Transverse colon (tissue), 4 donors: ENCODE measurements at regions not wholly inside any gene's neighbourhood (a gene's known extent, or its start where the extent isn't known, plus 50 kb on each side); places are given as distances from the start of the nearest gene placed in this dataset.
"Not testable (repeated sequence)": the region's sequence is repeated elsewhere in the genome, so short reads cannot be mapped to it uniquely, and the experiment has no call there.

Source experiments
- DNase-seq: peaks from one replicate; pipeline ENCODE4 v3.0.0-alpha.2; 2019
- H3K27ac ChIP-seq, 4 donors: fragments of 200-600 bp; sonication (generic); 2 replicates each; pipeline ENCODE4 v1.5.1; 2016 to 2018; ENCODE audit warnings: inconsistent platforms in 4 of 4
- H3K27me3 ChIP-seq: fragments of 200-600 bp; sonication (generic); 2 replicates; pipeline ENCODE4 v1.5.1; 2017; ENCODE audit warnings: inconsistent platforms
- H3K36me3 ChIP-seq, 4 donors: fragments of 200-600 bp; sonication (generic); 2 replicates each; pipeline ENCODE4 v1.5.1; 2017 to 2019; ENCODE audit warnings: inconsistent platforms in 4 of 4
- H3K4me1 ChIP-seq, 4 donors: fragments of 200-600 bp; sonication (generic); 2 replicates each; pipeline ENCODE4 v1.5.1; 2017 to 2020; ENCODE audit warnings: inconsistent platforms in 4 of 4
- H3K4me3 ChIP-seq, 4 donors: fragments of 200-600 bp; sonication (generic); 1 replicate in 1 of 4; 2 replicates in 3 of 4; pipeline versions ENCODE4 v1.5.1 to v1.6.1; 2017 to 2019; ENCODE audit warnings: inconsistent platforms in 4 of 4
- H3K9me3 ChIP-seq, 2 donors: fragments of 200-600 bp; sonication (generic); 2 replicates each; pipeline ENCODE4 v1.5.1; 2017 to 2019; ENCODE audit warnings: inconsistent platforms in 2 of 2
- EP300 ChIP-seq: sonication (generic); formaldehyde crosslinking; IDR thresholded peaks from one replicate; pipeline ENCODE4 v1.6.1; 2017; ENCODE audit warnings: antibody characterized with exemption, low read depth
- POLR2A ChIP-seq: fragments of 450-650 bp; IDR thresholded peaks from one replicate; pipeline ENCODE4 v1.6.1; 2016; ENCODE audit warnings: antibody characterized with exemption, mild to moderate bottlenecking, moderate library complexity
- POLR2AphosphoS5 ChIP-seq, 3 donors: sonication (generic); formaldehyde crosslinking; IDR thresholded peaks; one replicate each; pipeline ENCODE4 v1.6.1; 2016; ENCODE audit warnings: antibody characterized with exemption in 3 of 3
- WGBS, 2 donors: methylation state at CpG; one replicate each; pipeline ENCODE4 v1.1.5; 2018; ENCODE audit warnings: low coverage in 1 of 2; 5-methylcytosine and 5-hydroxymethylcytosine counted together
- in situ Hi-C, 4 donors: fragments of 200-750 bp; cut with MboI; loops; one replicate each; pipeline versions ENCODE4 v1.15.0 to v1.15.1; 2017; ENCODE audit warnings: low sequenced_read_pairs in 3 of 4, low pct_ligation_motif_present in 1 of 4, low pct_unique_long_range_greater_than_20kb in 1 of 4
- intact Hi-C: fragments of 100-400 bp; cut with DNase I; formaldehyde crosslinking; loops from one replicate; pipeline ENCODE4 v1.15.1; 2023; ENCODE audit warnings: low total_unique reads
- TF ChIP-seq, protein P1 (sequence below), 5 experiments: fragments of 200-600 bp in 3 of 5; fragments of 450-650 bp in 2 of 5; sonication (generic) in 3 of 5; IDR thresholded peaks; 1 replicate in 2 of 5; 2 replicates in 3 of 5; pipeline ENCODE4 v1.5.1; 2016 to 2017; ENCODE audit warnings: antibody characterized with exemption in 5 of 5, inconsistent platforms in 3 of 5, mild to moderate bottlenecking in 2 of 5, moderate library complexity in 1 of 5

GRCh38 chr2:187034434-187034833 lies 185.5 kb upstream of the ZSWIM2 start:
- Histone ChIP-seq H3K36me3 (no peaks in the 10 kb centered on the region), H3K4me1 (no peaks in the 10 kb centered on the region), H3K4me3 (no peak overlapping the region), H3K27ac (no peak overlapping the region), H3K27me3 (no peaks in the 10 kb centered on the region), H3K9me3 (no peaks in the 10 kb centered on the region)
- TF ChIP-seq, protein P1, sequence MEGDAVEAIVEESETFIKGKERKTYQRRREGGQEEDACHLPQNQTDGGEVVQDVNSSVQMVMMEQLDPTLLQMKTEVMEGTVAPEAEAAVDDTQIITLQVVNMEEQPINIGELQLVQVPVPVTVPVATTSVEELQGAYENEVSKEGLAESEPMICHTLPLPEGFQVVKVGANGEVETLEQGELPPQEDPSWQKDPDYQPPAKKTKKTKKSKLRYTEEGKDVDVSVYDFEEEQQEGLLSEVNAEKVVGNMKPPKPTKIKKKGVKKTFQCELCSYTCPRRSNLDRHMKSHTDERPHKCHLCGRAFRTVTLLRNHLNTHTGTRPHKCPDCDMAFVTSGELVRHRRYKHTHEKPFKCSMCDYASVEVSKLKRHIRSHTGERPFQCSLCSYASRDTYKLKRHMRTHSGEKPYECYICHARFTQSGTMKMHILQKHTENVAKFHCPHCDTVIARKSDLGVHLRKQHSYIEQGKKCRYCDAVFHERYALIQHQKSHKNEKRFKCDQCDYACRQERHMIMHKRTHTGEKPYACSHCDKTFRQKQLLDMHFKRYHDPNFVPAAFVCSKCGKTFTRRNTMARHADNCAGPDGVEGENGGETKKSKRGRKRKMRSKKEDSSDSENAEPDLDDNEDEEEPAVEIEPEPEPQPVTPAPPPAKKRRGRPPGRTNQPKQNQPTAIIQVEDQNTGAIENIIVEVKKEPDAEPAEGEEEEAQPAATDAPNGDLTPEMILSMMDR (IDR thresholded peaks at IDR 0.05): no peak
- no peak for TF ChIP-seq EP300
- no peak for TF ChIP-seq POLR2A
- no peak for TF ChIP-seq POLR2AphosphoS5 (IDR thresholded peaks at IDR 0.05)
- intact Hi-C loops (no loop called here), in situ Hi-C loops (no loop called here)
- DNase-seq: no peak

- intact Hi-C loops: no loop called here
- in situ Hi-C loops: no loop called here
- no peak overlapping the region for H3K27ac ChIP-seq
- TF ChIP-seq POLR2AphosphoS5 (IDR thresholded peaks at IDR 0.05): no peak
- TF ChIP-seq, protein P1 (IDR thresholded peaks at IDR 0.05): no peak
- TF ChIP-seq EP300: no peak
- no peak for TF ChIP-seq POLR2A
- H3K4me3 ChIP-seq: no peak overlapping the region
- peaks cover 0 to 4% of the 10 kb centered on the region in 2 donors for H3K9me3 ChIP-seq
- H3K4me1 ChIP-seq: no peaks in the 10 kb centered on the region
- H3K27me3 ChIP-seq: no peaks in the 10 kb centered on the region
- no peak for DNase-seq
- no peaks in the 10 kb centered on the region for H3K36me3 ChIP-seq
- 78 to 93% methylated on average over 4 of the region's 4 CpGs for WGBS, 2 donors
These were observed 175.8 kb upstream of the ZSWIM2 start for GRCh38 chr2:187024739-187025138.

- H3K9me3 ChIP-seq, intact Hi-C loops, in situ Hi-C loops, H3K27me3 ChIP-seq, H3K36me3 ChIP-seq, H3K27ac ChIP-seq, H3K4me1 ChIP-seq, DNase-seq, H3K4me3 ChIP-seq: not testable (repeated sequence)
- 86 to 89% methylated on average over 4 of the region's 4 CpGs for WGBS, 2 donors
These were observed 175.0 kb upstream of the ZSWIM2 start for GRCh38 chr2:187023996-187024395.

- no peak overlapping the region for H3K27ac ChIP-seq
- no peaks in the 10 kb centered on the region for H3K27me3 ChIP-seq
- no peak for DNase-seq
- WGBS, 2 donors: 76 to 77% methylated on average over 5 of the region's 5 CpGs
- TF ChIP-seq, protein P1 (IDR thresholded peaks at IDR 0.05): no peak
- TF ChIP-seq EP300 (no peak), POLR2A (no peak), POLR2AphosphoS5 (IDR thresholded peaks at IDR 0.05) (no peak)
- H3K36me3 ChIP-seq: no peaks in the 10 kb centered on the region
- no peaks in the 10 kb centered on the region for H3K9me3 ChIP-seq
- no peaks in the 10 kb centered on the region for H3K4me1 ChIP-seq
- in situ Hi-C loops (no loop called here), intact Hi-C loops (no loop called here)
- no peak overlapping the region for H3K4me3 ChIP-seq
These were observed 168.5 kb upstream of the ZSWIM2 start for GRCh38 chr2:187017438-187017837.

DNA sequence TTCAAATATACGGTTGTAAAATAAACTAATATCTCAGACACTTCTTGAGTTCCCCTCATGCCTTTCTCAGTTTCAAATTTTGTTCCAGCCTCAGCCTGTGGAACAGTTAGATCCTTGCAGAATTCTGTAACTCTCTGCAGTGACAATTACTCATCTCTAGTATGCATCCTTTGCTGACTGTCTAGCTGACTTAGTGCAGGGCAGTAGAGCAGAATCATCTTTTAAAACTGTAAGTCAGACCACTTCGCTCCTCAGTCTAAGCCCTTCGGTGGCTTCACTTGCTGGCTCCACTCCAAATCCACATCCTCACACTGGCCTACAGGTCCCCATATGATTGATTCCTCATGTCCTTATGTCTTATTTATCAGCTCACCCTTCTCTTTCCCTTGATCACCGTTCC lies 164.1 kb upstream of the ZSWIM2 start:
- Histone ChIP-seq H3K27me3 (no peaks in the 10 kb centered on the region), H3K27ac (no peak overlapping the region), H3K36me3 (no peaks in the 10 kb centered on the region), H3K9me3 (no peaks in the 10 kb centered on the region), H3K4me3 (no peak overlapping the region), H3K4me1 (no peaks in the 10 kb centered on the region)
- 57 to 64% methylated on average over 4 of the region's 4 CpGs for WGBS, 2 donors
- in situ Hi-C loops: no loop called here
- intact Hi-C loops: no loop called here
- DNase-seq: no peak
- TF ChIP-seq POLR2A (no peak), EP300 (no peak), POLR2AphosphoS5 (IDR thresholded peaks at IDR 0.05) (no peak)
- TF ChIP-seq, protein P1 (IDR thresholded peaks at IDR 0.05): no peak
